ENCODE measurements at regions not wholly inside any gene's neighbourhood (a gene's known extent, or its start where the extent isn't known, plus 50 kb on each side); places are given as distances from the start of the nearest gene placed in this dataset.

- no peak for TF ChIP-seq CTCF (IDR thresholded peaks at IDR 0.05)
- TF ChIP-seq POLR2AphosphoS5 (IDR thresholded peaks at IDR 0.05; ENCODE audit: low read depth, low read length), result no peak
- no peak for TF ChIP-seq NFIC (IDR thresholded peaks at IDR 0.05; ENCODE audit: borderline replicate concordance)
- no peak for TF ChIP-seq EP300 (IDR thresholded peaks at IDR 0.05; ENCODE audit: borderline replicate concordance in 1 of 2, low read depth in 1 of 2, low read length in 1 of 2)
- TF ChIP-seq IRF3 (IDR thresholded peaks at IDR 0.05; ENCODE audit: low read depth, low read length), result no peak
- TF ChIP-seq RXRA (IDR thresholded peaks at IDR 0.05; ENCODE audit: borderline replicate concordance, low read depth), result no peak
- TF ChIP-seq JUND (IDR thresholded peaks at IDR 0.05), result no peak
- TF ChIP-seq TAF1 (IDR thresholded peaks at IDR 0.05; ENCODE audit: borderline replicate concordance, low read depth, low read length), result no peak
- no peak for TF ChIP-seq RAD21 (IDR thresholded peaks at IDR 0.05; ENCODE audit: low read length)
- no peak for TF ChIP-seq MEF2A (IDR thresholded peaks at IDR 0.05; ENCODE audit: borderline replicate concordance, low read depth)
Observed at GRCh38 chr6:50257322-50257721, 207.6 kb upstream of the DEFB112 start.
